Testis (tissue), 2 donors: ENCODE measurements at regions not wholly inside any gene's neighbourhood (a gene's known extent, or its start where the extent isn't known, plus 50 kb on each side); places are given as distances from the start of the nearest gene placed in this dataset.

Source experiments
- CTCF ChIP-seq, 3 experiments: fragments of 450-650 bp in 2 of 3; fragments of 200-600 bp in 1 of 3; sonication (generic) in 1 of 3; IDR thresholded peaks; one replicate each; pipeline ENCODE4 v1.5.1; 2016 to 2019; ENCODE audit warnings: antibody characterized with exemption in 3 of 3, mild to moderate bottlenecking in 2 of 3, moderate library complexity in 1 of 3
- POLR2A ChIP-seq: fragments of 450-650 bp; IDR thresholded peaks from one replicate; pipeline ENCODE4 v1.6.1; 2017; ENCODE audit warnings: antibody characterized with exemption, mild to moderate bottlenecking, moderate library complexity

- TF ChIP-seq CTCF (IDR thresholded peaks at IDR 0.05): no peak
- no peak for TF ChIP-seq POLR2A
Measured at GRCh38 chr2:7694076-7694985, 777.1 kb downstream of the RNF144A start.
